ENCODE measurements at regions not wholly inside any gene's neighbourhood (a gene's known extent, or its start where the extent isn't known, plus 50 kb on each side); places are given as distances from the start of the nearest gene placed in this dataset.

- H3K4me3 ChIP-seq (ENCODE audit: control insufficient read depth in 1 of 7, extremely low read depth in 1 of 7, insufficient read depth in 4 of 7, low read depth in 2 of 7, low read length in 6 of 7), result no peak overlapping the region
- no peaks in the 10 kb centered on the region for H3K27me3 ChIP-seq (replicated peaks in 2 of 5; ENCODE audit: control insufficient read depth in 4 of 5, insufficient read depth in 5 of 5, low read length in 4 of 5)
- no peak for DNase-seq
- H3K36me3 ChIP-seq (ENCODE audit: control insufficient read depth in 4 of 4, insufficient read depth in 4 of 4, low read length in 3 of 4), result no peaks in the 10 kb centered on the region
- H3K9me3 ChIP-seq (ENCODE audit: control extremely low read depth in 1 of 5, control insufficient read depth in 4 of 5, insufficient read depth in 2 of 5, low read depth in 1 of 5, low read length in 4 of 5), result no peaks in the 10 kb centered on the region
- no peaks in the 10 kb centered on the region for H3K4me1 ChIP-seq (ENCODE audit: control extremely low read depth in 1 of 4, control insufficient read depth in 4 of 4, insufficient read depth in 4 of 4, low read length in 3 of 4)
- CTCF ChIA-PET, result no interaction called here
- POLR2A ChIA-PET, result no interaction called here
- H3K27ac ChIP-seq (ENCODE audit: insufficient read depth in 1 of 2, low read depth in 1 of 2, low read length in 2 of 2, poor library complexity in 1 of 2, severe bottlenecking in 2 of 2), result no peak overlapping the region
- WGBS (ENCODE audit: insufficient coverage), result no CpG with 5 or more reads among the region's 3 CpGs
Observed at GRCh38 chr4:125760956-125761355, 446.2 kb downstream of the FAT4 start.

- Histone ChIP-seq H3K27ac (ENCODE audit: insufficient read depth in 1 of 2, low read depth in 1 of 2, low read length in 2 of 2, poor library complexity in 1 of 2, severe bottlenecking in 2 of 2) (no peak overlapping the region), H3K4me3 (ENCODE audit: control insufficient read depth in 1 of 7, extremely low read depth in 1 of 7, insufficient read depth in 4 of 7, low read depth in 2 of 7, low read length in 6 of 7) (no peak overlapping the region), H3K4me1 (ENCODE audit: control extremely low read depth in 1 of 4, control insufficient read depth in 4 of 4, insufficient read depth in 4 of 4, low read length in 3 of 4) (no peaks in the 10 kb centered on the region), H3K27me3 (replicated peaks in 2 of 5; ENCODE audit: control insufficient read depth in 4 of 5, insufficient read depth in 5 of 5, low read length in 4 of 5) (no peaks in the 10 kb centered on the region), H3K36me3 (ENCODE audit: control insufficient read depth in 4 of 4, insufficient read depth in 4 of 4, low read length in 3 of 4) (no peaks in the 10 kb centered on the region), H3K9me3 (ENCODE audit: control extremely low read depth in 1 of 5, control insufficient read depth in 4 of 5, insufficient read depth in 2 of 5, low read depth in 1 of 5, low read length in 4 of 5) (no peaks in the 10 kb centered on the region)
- POLR2A ChIA-PET, result no interaction called here
- WGBS (ENCODE audit: insufficient coverage), result 63% methylated on average over 2 of the region's 3 CpGs
- no peak for DNase-seq
- CTCF ChIA-PET, result no interaction called here
Observed at GRCh38 chr4:125762537-125762936, 447.8 kb downstream of the FAT4 start.

GRCh38 chr4:125765941-125766340, 451.2 kb downstream of the FAT4 start:
- DNase-seq, result no peak
- H3K9me3 ChIP-seq (ENCODE audit: control extremely low read depth in 1 of 5, control insufficient read depth in 4 of 5, insufficient read depth in 2 of 5, low read depth in 1 of 5, low read length in 4 of 5), result no peaks in the 10 kb centered on the region
- H3K4me1 ChIP-seq (ENCODE audit: control extremely low read depth in 1 of 4, control insufficient read depth in 4 of 4, insufficient read depth in 4 of 4, low read length in 3 of 4), result no peaks in the 10 kb centered on the region
- POLR2A ChIA-PET, result no interaction called here
- H3K27ac ChIP-seq (ENCODE audit: insufficient read depth in 1 of 2, low read depth in 1 of 2, low read length in 2 of 2, poor library complexity in 1 of 2, severe bottlenecking in 2 of 2), result no peak overlapping the region
- H3K27me3 ChIP-seq (replicated peaks in 2 of 5; ENCODE audit: control insufficient read depth in 4 of 5, insufficient read depth in 5 of 5, low read length in 4 of 5), result no peaks in the 10 kb centered on the region
- no peak overlapping the region for H3K4me3 ChIP-seq (ENCODE audit: control insufficient read depth in 1 of 7, extremely low read depth in 1 of 7, insufficient read depth in 4 of 7, low read depth in 2 of 7, low read length in 6 of 7)
- CTCF ChIA-PET, result no interaction called here
- H3K36me3 ChIP-seq (ENCODE audit: control insufficient read depth in 4 of 4, insufficient read depth in 4 of 4, low read length in 3 of 4), result no peaks in the 10 kb centered on the region

GRCh38 chr4:125770814-125771398, 456.2 kb downstream of the FAT4 start:
- no peaks in the 10 kb centered on the region for H3K9me3 ChIP-seq (ENCODE audit: control extremely low read depth in 1 of 5, control insufficient read depth in 4 of 5, insufficient read depth in 2 of 5, low read depth in 1 of 5, low read length in 4 of 5)
- H3K27ac ChIP-seq (ENCODE audit: insufficient read depth in 1 of 2, low read depth in 1 of 2, low read length in 2 of 2, poor library complexity in 1 of 2, severe bottlenecking in 2 of 2), result no peak overlapping the region
- no peak overlapping the region for H3K4me3 ChIP-seq (ENCODE audit: control insufficient read depth in 1 of 7, extremely low read depth in 1 of 7, insufficient read depth in 4 of 7, low read depth in 2 of 7, low read length in 6 of 7)
- WGBS (ENCODE audit: insufficient coverage), result 89% methylated on average over 2 of the region's 6 CpGs
- no peaks in the 10 kb centered on the region for H3K27me3 ChIP-seq (replicated peaks in 2 of 5; ENCODE audit: control insufficient read depth in 4 of 5, insufficient read depth in 5 of 5, low read length in 4 of 5)
- POLR2A ChIA-PET, result no interaction called here
- no peaks in the 10 kb centered on the region for H3K4me1 ChIP-seq (ENCODE audit: control extremely low read depth in 1 of 4, control insufficient read depth in 4 of 4, insufficient read depth in 4 of 4, low read length in 3 of 4)
- CTCF ChIA-PET, result no interaction called here
- DNase-seq, result no peak
- no peaks in the 10 kb centered on the region for H3K36me3 ChIP-seq (ENCODE audit: control insufficient read depth in 4 of 4, insufficient read depth in 4 of 4, low read length in 3 of 4)

GRCh38 chr4:125772680-125773079, 457.9 kb downstream of the FAT4 start:
- CTCF ChIA-PET, result no interaction called here
- POLR2A ChIA-PET, result no interaction called here
- no peak overlapping the region for H3K4me3 ChIP-seq (ENCODE audit: control insufficient read depth in 1 of 7, extremely low read depth in 1 of 7, insufficient read depth in 4 of 7, low read depth in 2 of 7, low read length in 6 of 7)
- no peaks in the 10 kb centered on the region for H3K36me3 ChIP-seq (ENCODE audit: control insufficient read depth in 4 of 4, insufficient read depth in 4 of 4, low read length in 3 of 4)
- H3K27me3 ChIP-seq (replicated peaks in 2 of 5; ENCODE audit: control insufficient read depth in 4 of 5, insufficient read depth in 5 of 5, low read length in 4 of 5), result no peaks in the 10 kb centered on the region
- DNase-seq, result no peak
- peaks cover 0 to 5% (median 0%) of the 10 kb centered on the region in 5 experiments for H3K9me3 ChIP-seq (ENCODE audit: control extremely low read depth in 1 of 5, control insufficient read depth in 4 of 5, insufficient read depth in 2 of 5, low read depth in 1 of 5, low read length in 4 of 5)
- no peaks in the 10 kb centered on the region for H3K4me1 ChIP-seq (ENCODE audit: control extremely low read depth in 1 of 4, control insufficient read depth in 4 of 4, insufficient read depth in 4 of 4, low read length in 3 of 4)
- no peak overlapping the region for H3K27ac ChIP-seq (ENCODE audit: insufficient read depth in 1 of 2, low read depth in 1 of 2, low read length in 2 of 2, poor library complexity in 1 of 2, severe bottlenecking in 2 of 2)
- WGBS (ENCODE audit: insufficient coverage), result no CpG with 5 or more reads among the region's 1 CpG

DNA sequence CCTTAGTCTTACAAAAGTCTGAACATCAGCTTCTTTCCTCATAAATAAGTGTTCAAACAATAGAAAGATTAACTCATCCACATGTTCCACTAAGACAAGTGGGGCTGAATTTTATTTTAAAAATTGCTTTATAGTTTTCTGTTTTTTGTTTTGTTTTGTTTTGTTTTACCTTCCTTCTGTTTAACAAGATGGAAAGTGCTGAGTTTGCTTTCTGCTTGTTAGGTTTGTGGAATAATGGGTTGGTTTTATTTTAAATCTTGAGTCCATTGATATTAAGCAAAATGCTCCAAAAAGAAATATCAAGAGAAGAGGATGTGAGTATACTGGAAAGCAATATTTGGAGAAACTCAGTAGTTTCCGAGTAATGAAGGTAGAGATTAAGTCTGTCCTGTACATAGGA, 458.7 kb downstream of the FAT4 start:
- ChIA-PET POLR2A (no interaction called here), CTCF (no interaction called here)
- no CpG with 5 or more reads among the region's 1 CpG for WGBS (ENCODE audit: insufficient coverage)
- Histone ChIP-seq H3K4me1 (ENCODE audit: control extremely low read depth in 1 of 4, control insufficient read depth in 4 of 4, insufficient read depth in 4 of 4, low read length in 3 of 4) (no peaks in the 10 kb centered on the region), H3K27ac (ENCODE audit: insufficient read depth in 1 of 2, low read depth in 1 of 2, low read length in 2 of 2, poor library complexity in 1 of 2, severe bottlenecking in 2 of 2) (no peak overlapping the region), H3K4me3 (ENCODE audit: control insufficient read depth in 1 of 7, extremely low read depth in 1 of 7, insufficient read depth in 4 of 7, low read depth in 2 of 7, low read length in 6 of 7) (no peak overlapping the region), H3K9me3 (ENCODE audit: control extremely low read depth in 1 of 5, control insufficient read depth in 4 of 5, insufficient read depth in 2 of 5, low read depth in 1 of 5, low read length in 4 of 5) (peaks cover 0 to 5% (median 0%) of the 10 kb centered on the region in 5 experiments), H3K36me3 (ENCODE audit: control insufficient read depth in 4 of 4, insufficient read depth in 4 of 4, low read length in 3 of 4) (no peaks in the 10 kb centered on the region), H3K27me3 (replicated peaks in 2 of 5; ENCODE audit: control insufficient read depth in 4 of 5, insufficient read depth in 5 of 5, low read length in 4 of 5) (no peaks in the 10 kb centered on the region)
- DNase-seq, result no peak

DNA sequence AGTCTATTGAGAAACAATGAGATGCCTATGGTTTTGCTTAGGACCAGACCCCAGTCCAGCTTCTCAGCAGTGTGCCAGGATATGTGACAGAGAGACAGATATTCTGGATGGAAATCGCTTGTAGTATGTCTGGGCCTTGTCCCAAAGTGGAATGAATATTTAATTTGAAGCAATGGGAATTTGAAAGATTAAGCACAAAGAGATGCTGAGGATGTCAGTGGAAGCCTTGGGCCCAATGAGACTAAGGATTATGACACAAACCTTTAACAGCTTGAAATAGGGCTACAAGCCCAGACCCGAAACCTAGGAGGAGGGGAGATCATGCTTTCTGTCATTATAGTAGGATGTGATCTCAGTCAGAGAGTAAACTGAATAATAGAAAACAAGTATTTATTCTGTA, 459.2 kb downstream of the FAT4 start:
- ChIA-PET POLR2A (no interaction called here), CTCF (no interaction called here)
- Histone ChIP-seq H3K4me3 (ENCODE audit: control insufficient read depth in 1 of 7, extremely low read depth in 1 of 7, insufficient read depth in 4 of 7, low read depth in 2 of 7, low read length in 6 of 7) (no peak overlapping the region), H3K36me3 (ENCODE audit: control insufficient read depth in 4 of 4, insufficient read depth in 4 of 4, low read length in 3 of 4) (no peaks in the 10 kb centered on the region), H3K27me3 (replicated peaks in 2 of 5; ENCODE audit: control insufficient read depth in 4 of 5, insufficient read depth in 5 of 5, low read length in 4 of 5) (no peaks in the 10 kb centered on the region), H3K27ac (ENCODE audit: insufficient read depth in 1 of 2, low read depth in 1 of 2, low read length in 2 of 2, poor library complexity in 1 of 2, severe bottlenecking in 2 of 2) (no peak overlapping the region), H3K9me3 (ENCODE audit: control extremely low read depth in 1 of 5, control insufficient read depth in 4 of 5, insufficient read depth in 2 of 5, low read depth in 1 of 5, low read length in 4 of 5) (peaks cover 0 to 5% (median 0%) of the 10 kb centered on the region in 5 experiments), H3K4me1 (ENCODE audit: control extremely low read depth in 1 of 4, control insufficient read depth in 4 of 4, insufficient read depth in 4 of 4, low read length in 3 of 4) (no peaks in the 10 kb centered on the region)
- 91% methylated on average over 1 of the region's 2 CpGs for WGBS (ENCODE audit: insufficient coverage)
- no peak for DNase-seq
